Mesenchymal stem cell (in vitro differentiated cells and primary cell): ENCODE measurements at regions not wholly inside any gene's neighbourhood (a gene's known extent, or its start where the extent isn't known, plus 50 kb on each side); places are given as distances from the start of the nearest gene placed in this dataset.

Experiments used
- DNase-seq: peaks from one replicate; pipeline ENCODE4 v3.0.0-alpha.2; 2013
- H2AFZ ChIP-seq: one replicate; pipeline ENCODE4 v1.6.1; 2013; ENCODE audit warnings: low read depth, mild to moderate bottlenecking, control low read depth, inconsistent platforms, low read length, moderate library complexity
- H2AK5ac ChIP-seq: 2 replicates; pipeline ENCODE4 v1.6.1; 2013; ENCODE audit warnings: low read length, moderate library complexity, mild to moderate bottlenecking, inconsistent platforms; ENCODE audit not compliant: severe bottlenecking
- H2BK120ac ChIP-seq: one replicate; pipeline ENCODE4 v1.6.1; 2013; ENCODE audit warnings: low read depth, mild to moderate bottlenecking, inconsistent platforms, low read length, moderate library complexity
- H2BK12ac ChIP-seq, 2 experiments: one replicate each; pipeline ENCODE4 v1.6.1; 2013; ENCODE audit warnings: inconsistent platforms in 2 of 2, low read length in 2 of 2, mild to moderate bottlenecking in 2 of 2, moderate library complexity in 2 of 2, control low read depth in 1 of 2
- H2BK15ac ChIP-seq: one replicate; pipeline ENCODE4 v1.6.1; 2013; ENCODE audit warnings: mild to moderate bottlenecking, low read depth, inconsistent platforms; ENCODE audit not compliant: poor library complexity, severe bottlenecking
- H2BK5ac ChIP-seq: 2 replicates; pipeline ENCODE4 v1.6.1; 2013; ENCODE audit warnings: low read depth, mild to moderate bottlenecking, low read length, control low read depth, inconsistent platforms; ENCODE audit not compliant: poor library complexity, severe bottlenecking
- H3K14ac ChIP-seq, 2 experiments: one replicate each; pipeline ENCODE4 v1.6.1; 2013; ENCODE audit warnings: inconsistent platforms in 2 of 2, low read length in 2 of 2, control low read depth in 1 of 2, mild to moderate bottlenecking in 1 of 2, moderate library complexity in 1 of 2
- H3K18ac ChIP-seq, 2 experiments: one replicate each; pipeline ENCODE4 v1.6.1; 2013; ENCODE audit warnings: inconsistent platforms in 2 of 2, low read length in 2 of 2, control low read depth in 1 of 2, low read depth in 1 of 2, mild to moderate bottlenecking in 1 of 2
- H3K23ac ChIP-seq, 2 experiments: one replicate each; pipeline ENCODE4 v1.6.1; 2013; ENCODE audit warnings: inconsistent platforms in 2 of 2, low read length in 2 of 2, mild to moderate bottlenecking in 2 of 2, moderate library complexity in 2 of 2, control low read depth in 1 of 2
- H3K27ac ChIP-seq: 2 replicates; pipeline ENCODE4 v1.5.1; 2013; ENCODE audit warnings: mild to moderate bottlenecking, moderate library complexity, low read length, control low read depth, inconsistent platforms; ENCODE audit not compliant: poor library complexity, severe bottlenecking
- H3K27me3 ChIP-seq, 2 experiments: 2 replicates each; pipeline versions ENCODE4 v1.6.1 to v1.7.0; 2013; ENCODE audit warnings: low read length in 2 of 2, mild to moderate bottlenecking in 2 of 2, moderate library complexity in 2 of 2, control low read depth in 1 of 2, inconsistent platforms in 1 of 2; ENCODE audit not compliant: control insufficient read depth in 1 of 2, insufficient read depth in 1 of 2
- H3K36me3 ChIP-seq, 2 experiments: 2 replicates each; pipeline versions ENCODE4 v1.6.1 to v1.7.0; 2013; ENCODE audit warnings: low read length in 2 of 2, control low read depth in 1 of 2, inconsistent platforms in 1 of 2, low read depth in 1 of 2, mild to moderate bottlenecking in 1 of 2; ENCODE audit not compliant: insufficient read depth in 2 of 2, control insufficient read depth in 1 of 2
- H3K4ac ChIP-seq, 2 experiments: one replicate each; pipeline ENCODE4 v1.6.1; 2013; ENCODE audit warnings: inconsistent platforms in 2 of 2, low read length in 2 of 2, mild to moderate bottlenecking in 2 of 2, moderate library complexity in 2 of 2, control low read depth in 1 of 2, low read depth in 1 of 2
- H3K4me1 ChIP-seq: 2 replicates; pipeline ENCODE4 v1.6.1; 2013; ENCODE audit warnings: low read depth, low read length, control low read depth; ENCODE audit not compliant: control insufficient read depth, insufficient read depth
- H3K4me2 ChIP-seq: 2 replicates; pipeline ENCODE4 v1.6.1; 2013; ENCODE audit warnings: low read length, mild to moderate bottlenecking, inconsistent platforms; ENCODE audit not compliant: poor library complexity, severe bottlenecking
- H3K4me3 ChIP-seq, 2 experiments: 2 replicates each; pipeline versions ENCODE4 v1.5.1 to v1.7.0; 2013; ENCODE audit warnings: low read length in 2 of 2, mild to moderate bottlenecking in 2 of 2, control low read depth in 1 of 2, low read depth in 1 of 2; ENCODE audit not compliant: insufficient read depth in 1 of 2
- H3K79me1 ChIP-seq: replicated peaks from 2 replicates; pipeline ENCODE4 v1.6.1; 2013; ENCODE audit warnings: mild to moderate bottlenecking, control low read depth, low read length, inconsistent platforms; ENCODE audit not compliant: poor library complexity, severe bottlenecking
- H3K9ac ChIP-seq: 2 replicates; pipeline ENCODE4 v1.7.0; 2013; ENCODE audit warnings: mild to moderate bottlenecking, low read length, moderate library complexity
- H3K9me3 ChIP-seq: 2 replicates; pipeline ENCODE4 v1.7.0; 2013; ENCODE audit warnings: mild to moderate bottlenecking, low read length; ENCODE audit not compliant: control insufficient read depth
- H4K8ac ChIP-seq: one replicate; pipeline ENCODE4 v1.6.1; 2013; ENCODE audit warnings: inconsistent platforms, mild to moderate bottlenecking, low read length, moderate library complexity
- H4K91ac ChIP-seq: one replicate; pipeline ENCODE4 v1.6.1; 2013; ENCODE audit warnings: mild to moderate bottlenecking, low read length, inconsistent platforms
- WGBS: methylation state at CpG from one replicate; pipeline ENCODE4 v1.1.7; 2013; ENCODE audit warnings: mixed read lengths; 5-methylcytosine and 5-hydroxymethylcytosine counted together

DNA sequence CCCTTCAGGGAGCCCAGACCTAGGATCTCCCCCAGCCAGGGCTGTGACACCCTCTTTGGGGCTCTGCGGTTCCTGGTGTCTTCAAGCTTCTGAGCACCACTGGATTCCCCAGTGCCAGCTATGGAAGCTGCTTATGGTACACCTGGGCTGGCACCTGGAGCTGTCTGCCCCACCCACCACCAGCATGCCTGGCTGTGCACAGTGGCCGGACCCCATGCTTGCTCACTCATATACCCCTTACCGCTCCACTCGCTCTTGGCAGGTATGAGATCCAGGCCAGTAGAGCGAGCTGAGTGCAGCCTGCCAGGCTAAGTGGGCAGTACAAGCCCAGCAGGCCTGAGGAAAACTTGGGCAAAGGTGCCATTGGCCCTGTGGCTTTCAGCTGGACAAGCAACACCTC is 114.0 kb downstream of the DACT1 start:
- DNase-seq: no peak
- no peak overlapping the region for H2BK5ac ChIP-seq
- no peak overlapping the region for H3K23ac ChIP-seq
- no peak overlapping the region for H4K91ac ChIP-seq
- H3K14ac ChIP-seq: no peak overlapping the region
- H3K4ac ChIP-seq: peak overlapping the region in 1 of 2 experiments; percentile 30
- peak overlapping the region in 1 of 2 experiments; percentile 37 for H3K18ac ChIP-seq
- no peaks in the 10 kb centered on the region for H3K36me3 ChIP-seq
- no peaks in the 10 kb centered on the region for H3K9me3 ChIP-seq
- H3K9ac ChIP-seq: no peak overlapping the region
- H3K4me1 ChIP-seq: peaks cover 7% of the 10 kb centered on the region
- no peak overlapping the region for H4K8ac ChIP-seq
- no peak overlapping the region for H2AK5ac ChIP-seq
- no peak overlapping the region for H3K4me3 ChIP-seq
- no peak overlapping the region for H2BK15ac ChIP-seq
- H3K27me3 ChIP-seq: peaks cover 0 to 6% of the 10 kb centered on the region in 2 experiments
- H3K79me1 ChIP-seq: no peaks in the 10 kb centered on the region
- no peak overlapping the region for H3K27ac ChIP-seq
- H2BK120ac ChIP-seq: no peak overlapping the region
- 100% methylated on average over 5 of the region's 5 CpGs for whole genome bisulfite sequencing
- peak overlapping the region; percentile 72 to 94 for H2BK12ac ChIP-seq
- H2AFZ ChIP-seq: no peak overlapping the region
- H3K4me2 ChIP-seq: no peak overlapping the region

DNA sequence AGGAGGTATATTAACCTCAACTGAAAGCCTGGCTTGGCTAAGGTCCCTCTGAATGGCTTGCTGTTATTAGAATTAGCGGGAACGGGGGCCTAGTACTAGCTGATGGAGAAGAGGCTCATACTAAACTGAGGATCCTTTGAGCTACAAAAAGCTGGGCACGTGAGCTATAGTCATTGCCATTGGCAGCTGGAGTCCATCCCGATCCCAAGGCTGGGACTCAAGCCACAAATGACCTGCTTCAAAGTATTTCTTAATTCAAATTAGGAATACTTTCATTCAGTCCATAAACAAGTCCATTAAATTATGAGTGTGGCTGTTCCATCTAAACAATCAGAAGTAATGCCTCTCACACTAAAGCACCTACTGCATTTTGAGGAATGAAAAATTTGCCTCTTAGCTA is 114.5 kb downstream of the DACT1 start:
- Histone ChIP-seq H3K4ac (no peak overlapping the region), H3K9ac (no peak overlapping the region)

DNA sequence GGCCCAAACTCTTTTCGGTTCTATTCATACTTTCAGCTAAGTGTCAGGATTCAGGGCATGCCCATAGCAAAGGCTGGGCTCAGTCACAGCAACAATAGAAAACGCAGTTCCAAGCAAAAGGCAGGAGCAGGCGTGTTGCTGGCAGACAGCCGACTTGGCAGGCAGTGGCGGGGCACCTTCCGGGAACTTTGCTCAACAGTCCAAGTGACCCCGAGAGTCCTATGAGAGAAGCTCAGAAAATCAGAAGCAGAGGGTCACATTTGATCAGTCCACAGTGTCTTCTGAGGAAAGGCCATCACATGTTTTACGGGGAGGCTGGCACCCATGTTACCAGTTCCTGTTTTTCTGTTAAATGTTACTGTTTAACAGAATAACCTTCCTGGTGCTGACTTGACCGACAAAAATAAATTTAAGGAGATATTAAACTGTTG is 115.0 kb downstream of the DACT1 start:
- Histone ChIP-seq H2BK15ac (no peak overlapping the region), H2AK5ac (no peak overlapping the region), H3K79me1 (no peaks in the 10 kb centered on the region), H3K4me3 (no peak overlapping the region), H2AFZ (no peak overlapping the region), H3K9ac (no peak overlapping the region), H4K8ac (no peak overlapping the region), H3K9me3 (no peaks in the 10 kb centered on the region), H3K4ac (no peak overlapping the region), H2BK5ac (no peak overlapping the region), H3K18ac (peak overlapping the region in 1 of 2 experiments; percentile 83), H2BK120ac (no peak overlapping the region), H2BK12ac (peak overlapping the region in 1 of 2 experiments; percentile 89), H3K27ac (no peak overlapping the region), H4K91ac (peak overlapping the region; percentile 34), H3K36me3 (no peaks in the 10 kb centered on the region), H3K27me3 (peaks cover 0 to 6% of the 10 kb centered on the region in 2 experiments), H3K4me1 (peaks cover 4% of the 10 kb centered on the region), H3K23ac (no peak overlapping the region), H3K14ac (no peak overlapping the region), H3K4me2 (no peak overlapping the region)
- WGBS: 94% methylated on average over 9 of the region's 9 CpGs
- no peak for DNase-seq

More for the DNA sequence above, 114.5 kb downstream of the DACT1 start:
- Histone ChIP-seq H4K8ac (no peak overlapping the region), H3K4me1 (peaks cover 4% of the 10 kb centered on the region), H2BK5ac (no peak overlapping the region), H3K27ac (no peak overlapping the region), H2BK15ac (no peak overlapping the region), H3K14ac (no peak overlapping the region), H2BK120ac (no peak overlapping the region), H3K36me3 (no peaks in the 10 kb centered on the region), H2AK5ac (no peak overlapping the region), H3K23ac (no peak overlapping the region), H3K4me2 (no peak overlapping the region), H3K27me3 (peaks cover 0 to 6% of the 10 kb centered on the region in 2 experiments), H3K4me3 (no peak overlapping the region), H2BK12ac (peak overlapping the region in 1 of 2 experiments; percentile 72), H2AFZ (no peak overlapping the region), H4K91ac (no peak overlapping the region), H3K18ac (no peak overlapping the region), H3K79me1 (no peaks in the 10 kb centered on the region), H3K9me3 (no peaks in the 10 kb centered on the region)
- no peak for DNase-seq
- 99% methylated on average over 4 of the region's 4 CpGs for WGBS

DNA sequence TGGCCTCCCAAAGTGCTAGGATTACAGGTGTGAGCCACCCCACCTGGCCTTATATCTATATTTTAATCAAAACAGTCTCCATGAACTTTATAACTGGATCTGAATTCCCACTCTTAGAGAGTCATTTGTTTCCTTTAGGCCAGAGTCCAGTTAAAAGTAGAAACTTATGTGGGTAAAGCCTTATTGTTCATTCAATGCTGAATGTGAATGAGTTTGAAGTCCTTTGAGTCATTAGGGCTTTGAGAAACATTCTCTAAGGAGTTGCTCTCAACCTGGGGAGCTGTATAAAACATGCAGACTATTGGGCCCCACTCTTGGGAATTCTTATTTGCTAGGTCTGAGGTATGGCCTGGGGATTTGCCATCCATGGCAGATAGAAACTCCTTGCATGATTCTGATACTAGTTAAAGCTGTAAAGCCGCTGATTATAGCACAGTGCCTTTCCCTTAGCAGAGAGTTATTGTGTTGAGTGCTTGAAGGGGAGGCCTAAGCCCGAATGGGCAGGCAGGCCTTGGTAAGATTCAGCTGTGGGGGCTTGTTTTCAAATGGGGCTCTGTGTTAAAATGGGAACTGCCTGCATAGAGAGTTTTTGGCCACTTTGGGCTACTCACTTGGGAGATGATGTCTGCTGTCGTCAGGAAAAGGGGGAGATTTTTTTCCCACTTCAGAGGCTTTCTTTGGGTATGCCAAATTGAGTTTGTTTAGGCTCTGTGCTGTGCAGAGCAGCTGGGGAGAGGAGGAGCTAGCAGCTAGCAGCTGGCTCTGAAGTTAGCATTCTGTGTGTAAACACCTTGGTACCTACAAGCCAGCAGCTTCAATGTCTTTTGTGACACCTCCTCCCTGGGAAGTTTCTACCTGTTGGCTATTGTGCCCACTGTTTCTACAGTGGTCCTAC is 117.5 kb downstream of the DACT1 start:
- no peak for DNase-seq
- H3K18ac ChIP-seq: peak overlapping the region in 1 of 2 experiments; percentile 81
- H3K4me2 ChIP-seq: no peak overlapping the region
- 60% methylated on average over 3 of the region's 3 CpGs for WGBS
- peaks cover 0 to 6% of the 10 kb centered on the region in 2 experiments for H3K27me3 ChIP-seq
- no peak overlapping the region for H3K4me3 ChIP-seq
- H2BK120ac ChIP-seq: no peak overlapping the region
- H3K9ac ChIP-seq: no peak overlapping the region
- no peak overlapping the region for H2AFZ ChIP-seq
- H3K23ac ChIP-seq: no peak overlapping the region
- no peaks in the 10 kb centered on the region for H3K36me3 ChIP-seq
- H2BK12ac ChIP-seq: peak overlapping the region in 1 of 2 experiments; percentile 71
- no peaks in the 10 kb centered on the region for H3K9me3 ChIP-seq
- no peak overlapping the region for H4K8ac ChIP-seq
- H2AK5ac ChIP-seq: no peak overlapping the region
- H4K91ac ChIP-seq: no peak overlapping the region
- peak overlapping the region in 1 of 2 experiments; percentile 42 for H3K4ac ChIP-seq
- no peak overlapping the region for H2BK5ac ChIP-seq
- H2BK15ac ChIP-seq: no peak overlapping the region
- H3K4me1 ChIP-seq: peaks cover 2% of the 10 kb centered on the region
- H3K14ac ChIP-seq: no peak overlapping the region
- H3K79me1 ChIP-seq: no peaks in the 10 kb centered on the region
- no peak overlapping the region for H3K27ac ChIP-seq
